B cell (primary cell): ENCODE measurements at regions not wholly inside any gene's neighbourhood (a gene's known extent, or its start where the extent isn't known, plus 50 kb on each side); places are given as distances from the start of the nearest gene placed in this dataset.

Experiments
- ATAC-seq: fragments of 200-7000 bp; cut with Tn5 transposase; one replicate; pipeline ENCODE4 v1.10.0; 2021; ENCODE audit warnings: low read depth, mild to moderate bottlenecking, moderate number of reproducible peaks, moderate library complexity
- CTCF ChIA-PET: fragments of 350-600 bp; sonication (Branson Sonifier 250); formaldehyde crosslinking; loops from one replicate; lab custom pipeline; 2021; ENCODE audit warnings: antibody characterized with exemption, inconsistent platforms; lab: Charles Lee
- POLR2A ChIA-PET: fragments of 350-600 bp; sonication (Branson Sonifier 250); formaldehyde crosslinking; loops from one replicate; lab custom pipeline; 2021; ENCODE audit warnings: antibody characterized with exemption; lab: Charles Lee
- DNase-seq: peaks from one replicate; pipeline ENCODE4 v3.0.0; 2013
- H2AFZ ChIP-seq: 2 replicates; pipeline ENCODE4 v1.6.1; 2012; ENCODE audit warnings: mild to moderate bottlenecking, low read depth, low read length; ENCODE audit not compliant: insufficient read depth, poor library complexity, severe bottlenecking
- H3K27ac ChIP-seq, 2 donors: 1 replicate in 1 of 2; 2 replicates in 1 of 2; pipeline ENCODE4 v1.5.1; 2012 to 2013; ENCODE audit warnings: low read length in 2 of 2, mild to moderate bottlenecking in 2 of 2, moderate library complexity in 1 of 2
- H3K27me3 ChIP-seq, 4 experiments: fragments of 200-600 bp in 1 of 4; sonication (generic) in 1 of 4; replicated peaks in 1 of 4; 1 replicate in 2 of 4; 2 replicates in 2 of 4; pipeline versions ENCODE4 v1.6.1 to v1.7.0; 2013 to 2016; ENCODE audit warnings: low read length in 3 of 4, mild to moderate bottlenecking in 2 of 4, mixed read lengths in 1 of 4, moderate library complexity in 1 of 4; ENCODE audit not compliant: insufficient read depth in 4 of 4, control insufficient read depth in 3 of 4; ENCODE audit errors: control extremely low read depth in 1 of 4
- H3K36me3 ChIP-seq, 2 experiments: replicated peaks in 1 of 2; 1 replicate in 1 of 2; 2 replicates in 1 of 2; pipeline versions ENCODE4 v1.6.1 to v1.7.1; 2013; ENCODE audit warnings: low read length in 1 of 2; ENCODE audit not compliant: insufficient read depth in 2 of 2, control insufficient read depth in 1 of 2; ENCODE audit errors: control extremely low read depth in 1 of 2, extremely low read depth in 1 of 2
- H3K4me1 ChIP-seq, 2 donors: fragments of 200-600 bp in 1 of 2; sonication (generic) in 1 of 2; 1 replicate in 1 of 2; 2 replicates in 1 of 2; pipeline versions ENCODE4 v1.5.1 to v1.6.1; 2013 to 2017; ENCODE audit warnings: low read length in 2 of 2; ENCODE audit not compliant: control insufficient read depth in 2 of 2, insufficient read depth in 2 of 2
- H3K4me2 ChIP-seq: replicated peaks from 2 replicates; pipeline ENCODE3; 2012; ENCODE audit warnings: mild to moderate bottlenecking, low read depth, low read length; ENCODE audit not compliant: poor library complexity, severe bottlenecking
- H3K4me3 ChIP-seq, 5 experiments: fragments of 200-600 bp in 1 of 5; sonication (generic) in 1 of 5; 1 replicate in 3 of 5; 2 replicates in 2 of 5; pipeline versions ENCODE4 v1.5.1 to v1.7.0; 2011 to 2016; ENCODE audit warnings: low read length in 4 of 5, mild to moderate bottlenecking in 4 of 5, low read depth in 2 of 5, control low read depth in 1 of 5, moderate library complexity in 1 of 5; ENCODE audit not compliant: insufficient read depth in 1 of 5; ENCODE audit errors: control extremely low read depth in 1 of 5, extremely low read depth in 1 of 5
- H3K79me2 ChIP-seq: fragments of 200-600 bp; sonication (generic); one replicate; pipeline ENCODE4 v1.6.0; 2016; ENCODE audit warnings: low read length; ENCODE audit not compliant: control insufficient read depth, insufficient read depth
- H3K9ac ChIP-seq: fragments of 200-600 bp; sonication (generic); 2 replicates; pipeline ENCODE4 v1.6.1; 2017; ENCODE audit warnings: mild to moderate bottlenecking, low read length, moderate library complexity
- H3K9me3 ChIP-seq, 3 donors: one replicate each; pipeline versions ENCODE4 v1.6.1 to v1.7.1; 2013; ENCODE audit warnings: low read length in 2 of 3; ENCODE audit not compliant: control insufficient read depth in 2 of 3, insufficient read depth in 1 of 3; ENCODE audit errors: control extremely low read depth in 1 of 3
- H4K20me1 ChIP-seq: 2 replicates; pipeline ENCODE4 v1.6.0; 2012; ENCODE audit warnings: mild to moderate bottlenecking, low read length; ENCODE audit not compliant: insufficient read depth, control insufficient read depth, poor library complexity, severe bottlenecking
- H3K27ac Mint-ChIP-seq: one replicate; pipeline ENCODE4 v1.8.0; 2021; ENCODE audit warnings: mixed read lengths
- H3K27me3 Mint-ChIP-seq: one replicate; pipeline ENCODE4 v1.8.0; 2021; ENCODE audit warnings: mixed read lengths
- H3K4me1 Mint-ChIP-seq: one replicate; pipeline ENCODE4 v1.8.0; 2021; ENCODE audit warnings: mixed read lengths
- H3K4me3 Mint-ChIP-seq: one replicate; pipeline ENCODE4 v1.8.0; 2021; ENCODE audit warnings: mixed read lengths
- H3K9me3 Mint-ChIP-seq: one replicate; pipeline ENCODE4 v1.8.0; 2022; ENCODE audit warnings: mixed read lengths; ENCODE audit not compliant: insufficient read depth
- EZH2 ChIP-seq: IDR thresholded peaks from 2 replicates; pipeline ENCODE4 v1.6.1; 2012; ENCODE audit warnings: borderline replicate concordance, low read depth, mild to moderate bottlenecking, moderate library complexity, low read length; ENCODE audit not compliant: insufficient read depth, poor library complexity, severe bottlenecking
- WGBS: methylation state at CpG from one replicate; pipeline ENCODE4 v1.1.5; 2013; ENCODE audit warnings: missing lambda C conversion rate; ENCODE audit not compliant: insufficient coverage; 5-methylcytosine and 5-hydroxymethylcytosine counted together
- intact Hi-C: fragments of 100-400 bp; cut with micrococcal nuclease; formaldehyde crosslinking; loops from one replicate; pipeline ENCODE4 v1.10.0; 2022
- TF ChIP-seq, protein P1 (sequence below): fragments of 200-600 bp; IDR thresholded peaks from one replicate; pipeline ENCODE4 v1.8.0; 2022; ENCODE audit warnings: antibody characterized with exemption, mild to moderate bottlenecking

DNA sequence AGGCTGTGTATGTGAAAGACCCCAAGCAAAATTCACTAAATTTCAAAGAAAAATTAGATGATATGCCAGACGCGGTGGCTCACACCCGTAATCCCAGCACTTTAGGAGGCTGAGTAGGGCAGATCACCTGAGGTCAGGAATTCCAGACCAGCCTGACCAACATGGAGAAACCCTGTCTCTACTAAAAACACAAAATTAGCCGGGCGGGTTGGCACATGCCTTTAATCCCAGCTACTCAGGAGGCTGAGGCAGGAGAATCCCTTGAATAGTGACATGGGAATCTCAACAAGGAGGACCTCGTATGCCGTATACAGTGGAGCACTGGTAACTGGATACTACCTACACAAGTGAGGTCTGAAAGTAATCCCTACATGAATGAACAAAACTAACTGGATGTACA, 92.7 kb upstream of the JARID2 start:
- H3K27ac Mint-ChIP-seq: no peak overlapping the region
- intact Hi-C loops: loop anchor here (2.0 kb wide), 1 partner anchor 876 kb away; no protein-coding TSS in a partner anchor
- POLR2A ChIA-PET: no interaction called here

GRCh38 chr6:15157479-15157878, 88.4 kb upstream of the JARID2 start:
- H2AFZ ChIP-seq: no peak overlapping the region
- peaks cover 3% of the 10 kb centered on the region for H3K4me1 Mint-ChIP-seq
- intact Hi-C loops: no loop called here
- H4K20me1 ChIP-seq: no peaks in the 10 kb centered on the region
- H3K9me3 Mint-ChIP-seq: no peaks in the 10 kb centered on the region
- no peak overlapping the region for H3K4me2 ChIP-seq
- H3K4me3 ChIP-seq: no peak overlapping the region
- no peaks in the 10 kb centered on the region for H3K9me3 ChIP-seq
- H3K4me3 Mint-ChIP-seq: no peak overlapping the region
- DNase-seq (no peak), ATAC-seq (no peak)
- CTCF ChIA-PET: no interaction called here
- H3K27ac Mint-ChIP-seq: no peak overlapping the region
- no peaks in the 10 kb centered on the region for H3K36me3 ChIP-seq
- no peaks in the 10 kb centered on the region for H3K27me3 ChIP-seq
- H3K9ac ChIP-seq: no peak overlapping the region
- TF ChIP-seq, protein P1, sequence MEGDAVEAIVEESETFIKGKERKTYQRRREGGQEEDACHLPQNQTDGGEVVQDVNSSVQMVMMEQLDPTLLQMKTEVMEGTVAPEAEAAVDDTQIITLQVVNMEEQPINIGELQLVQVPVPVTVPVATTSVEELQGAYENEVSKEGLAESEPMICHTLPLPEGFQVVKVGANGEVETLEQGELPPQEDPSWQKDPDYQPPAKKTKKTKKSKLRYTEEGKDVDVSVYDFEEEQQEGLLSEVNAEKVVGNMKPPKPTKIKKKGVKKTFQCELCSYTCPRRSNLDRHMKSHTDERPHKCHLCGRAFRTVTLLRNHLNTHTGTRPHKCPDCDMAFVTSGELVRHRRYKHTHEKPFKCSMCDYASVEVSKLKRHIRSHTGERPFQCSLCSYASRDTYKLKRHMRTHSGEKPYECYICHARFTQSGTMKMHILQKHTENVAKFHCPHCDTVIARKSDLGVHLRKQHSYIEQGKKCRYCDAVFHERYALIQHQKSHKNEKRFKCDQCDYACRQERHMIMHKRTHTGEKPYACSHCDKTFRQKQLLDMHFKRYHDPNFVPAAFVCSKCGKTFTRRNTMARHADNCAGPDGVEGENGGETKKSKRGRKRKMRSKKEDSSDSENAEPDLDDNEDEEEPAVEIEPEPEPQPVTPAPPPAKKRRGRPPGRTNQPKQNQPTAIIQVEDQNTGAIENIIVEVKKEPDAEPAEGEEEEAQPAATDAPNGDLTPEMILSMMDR: no peak
- no peak for TF ChIP-seq EZH2
- H3K27me3 Mint-ChIP-seq: no peaks in the 10 kb centered on the region
- POLR2A ChIA-PET: no interaction called here
- no peak overlapping the region for H3K27ac ChIP-seq
- H3K79me2 ChIP-seq: no peaks in the 10 kb centered on the region
- H3K4me1 ChIP-seq: no peaks in the 10 kb centered on the region
- WGBS: no CpG with 5 or more reads among the region's 2 CpGs

More for the DNA sequence above, 92.7 kb upstream of the JARID2 start:
- H2AFZ ChIP-seq: no peak overlapping the region
- CTCF ChIA-PET: interaction anchor here (0.6 kb wide), 1 partner anchor 15 kb away, joined by 3 read pairs; no protein-coding TSS in a partner anchor
- H3K9ac ChIP-seq: no peak overlapping the region
- Mint-ChIP-seq H3K4me3 (no peak overlapping the region), H3K27me3 (no peaks in the 10 kb centered on the region), H3K9me3 (no peaks in the 10 kb centered on the region), H3K4me1 (peaks cover 24% of the 10 kb centered on the region)
- no peak for ATAC-seq
- no peak overlapping the region for H3K4me2 ChIP-seq
- TF ChIP-seq, protein P1: no peak
- no peak for TF ChIP-seq EZH2
- no peaks in the 10 kb centered on the region for H3K36me3 ChIP-seq
- H3K4me3 ChIP-seq: no peak overlapping the region
- peaks cover 17 to 27% of the 10 kb centered on the region in 2 donors for H3K4me1 ChIP-seq
- H3K79me2 ChIP-seq: no peaks in the 10 kb centered on the region
- no peaks in the 10 kb centered on the region for H3K9me3 ChIP-seq
- H3K27me3 ChIP-seq: no peaks in the 10 kb centered on the region
- H3K27ac ChIP-seq: no peak overlapping the region
- no peaks in the 10 kb centered on the region for H4K20me1 ChIP-seq
- DNase-seq: no peak
- 100% methylated on average over 3 of the region's 7 CpGs for whole genome bisulfite sequencing
